ENCODE measurements at regions not wholly inside any gene's neighbourhood (a gene's known extent, or its start where the extent isn't known, plus 50 kb on each side); places are given as distances from the start of the nearest gene placed in this dataset.

GRCh38 chr1:99503276-99503747 is 142.6 kb upstream of the PALMD start (continued):
- TF ChIP-seq TAF1 (IDR thresholded peaks at IDR 0.05; ENCODE audit: low read depth, low read length), result no peak
- no peak for TF ChIP-seq BACH1 (IDR thresholded peaks at IDR 0.05; ENCODE audit: low read length)
